GM23248 (cell line): ENCODE measurements at regions not wholly inside any gene's neighbourhood (a gene's known extent, or its start where the extent isn't known, plus 50 kb on each side); places are given as distances from the start of the nearest gene placed in this dataset.

Experiments used
- EZH2 ChIP-seq: fragments of 200-600 bp; sonication (generic); IDR thresholded peaks from 2 replicates; pipeline ENCODE4 v1.6.1; 2018; ENCODE audit warnings: antibody characterized with exemption, mild to moderate bottlenecking; ENCODE audit not compliant: insufficient read depth, poor library complexity, severe bottlenecking
- EZH2phosphoT487 ChIP-seq: fragments of 200-600 bp; sonication (generic); IDR thresholded peaks from 2 replicates; pipeline ENCODE4 v1.6.1; 2018; ENCODE audit warnings: antibody characterized with exemption, moderate library complexity, mild to moderate bottlenecking, low read depth; ENCODE audit not compliant: insufficient read depth

- TF ChIP-seq EZH2phosphoT487: no peak
- no peak for TF ChIP-seq EZH2
Observed at GRCh38 chr9:126262738-126263137, 63.9 kb upstream of the MVB12B start.
